SK-N-SH (cell line): ENCODE measurements at regions not wholly inside any gene's neighbourhood (a gene's known extent, or its start where the extent isn't known, plus 50 kb on each side); places are given as distances from the start of the nearest gene placed in this dataset.

ENCODE experiments used
- CTCF ChIA-PET: fragments of 300-600, 350-600 bp; formaldehyde crosslinking; extraction: SDS; loops from one replicate; lab custom pipeline; 2021; lab: Yijun Ruan, JAX
- POLR2A ChIA-PET: fragments of 350-600 bp; sonication (Branson Sonifier 250); formaldehyde crosslinking; extraction: SDS; loops from one replicate; lab custom pipeline; 2020; ENCODE audit warnings: antibody characterized with exemption, inconsistent platforms; lab: Yijun Ruan, JAX
- DNase-seq: peaks from one replicate; pipeline ENCODE4 v3.0.0; 2012
- H2AFZ ChIP-seq: fragments of 200-600 bp; sonication (generic); 2 replicates; pipeline ENCODE4 v1.8.1; 2016; ENCODE audit warnings: antibody characterized with exemption, mild to moderate bottlenecking, low read depth
- H3F3A ChIP-seq: fragments of 200-600 bp; sonication (generic); replicated peaks from 2 replicates; pipeline ENCODE3; 2016; ENCODE audit warnings: antibody characterized with exemption, mild to moderate bottlenecking; ENCODE audit not compliant: insufficient read depth
- H3K27ac ChIP-seq, 2 experiments: fragments of 200-500 bp in 1 of 2; fragments of 200-600 bp in 1 of 2; sonication (Bioruptor generic) in 1 of 2; sonication (generic), shearing (Covaris generic) in 1 of 2; 2 replicates each; pipeline versions ENCODE4 v1.5.1 to v1.6.1; 2014 to 2016; ENCODE audit warnings: low read depth in 2 of 2, inconsistent platforms in 1 of 2, low read length in 1 of 2, mild to moderate bottlenecking in 1 of 2, mixed read lengths in 1 of 2
- H3K27me3 ChIP-seq: fragments of 200-600 bp; sonication (generic), shearing (Covaris generic); 2 replicates; pipeline ENCODE4 v1.6.1; 2016; ENCODE audit warnings: mixed run types; ENCODE audit not compliant: insufficient read depth
- H3K36me3 ChIP-seq, 2 experiments: fragments of 200-500 bp in 1 of 2; fragments of 200-600 bp in 1 of 2; sonication (Bioruptor generic) in 1 of 2; sonication (generic) in 1 of 2; replicated peaks in 1 of 2; 2 replicates each; pipeline versions ENCODE3 to v1.5.1; 2014 to 2016; ENCODE audit warnings: low read length in 1 of 2, mild to moderate bottlenecking in 1 of 2; ENCODE audit not compliant: insufficient read depth in 2 of 2, control insufficient read depth in 1 of 2
- H3K4me1 ChIP-seq, 2 experiments: fragments of 200-500 bp in 1 of 2; fragments of 200-600 bp in 1 of 2; sonication (Bioruptor generic) in 1 of 2; sonication (generic), shearing (Covaris generic) in 1 of 2; 2 replicates each; pipeline versions ENCODE4 v1.5.1 to v1.6.1; 2014 to 2016; ENCODE audit warnings: low read depth in 1 of 2, low read length in 1 of 2, mixed run types in 1 of 2; ENCODE audit not compliant: insufficient read depth in 2 of 2, control insufficient read depth in 1 of 2
- H3K4me2 ChIP-seq: fragments of 200-600 bp; sonication (generic), shearing (Covaris generic); 2 replicates; pipeline ENCODE4 v1.6.1; 2017; ENCODE audit warnings: mixed run types
- H3K4me3 ChIP-seq, 2 experiments: fragments of 200-500 bp in 1 of 2; fragments of 200-600 bp in 1 of 2; sonication (Bioruptor generic) in 1 of 2; sonication (generic), shearing (Covaris generic) in 1 of 2; 2 replicates each; pipeline versions ENCODE4 v1.5.1 to v1.8.1; 2014 to 2016; ENCODE audit warnings: low read depth in 2 of 2, inconsistent platforms in 1 of 2, low read length in 1 of 2, mild to moderate bottlenecking in 1 of 2, mixed read lengths in 1 of 2, moderate library complexity in 1 of 2
- H3K79me2 ChIP-seq: fragments of 200-600 bp; sonication (generic); 2 replicates; pipeline ENCODE4 v1.8.1; 2017; ENCODE audit warnings: mild to moderate bottlenecking; ENCODE audit not compliant: insufficient read depth
- H3K9ac ChIP-seq: fragments of 200-600 bp; sonication (generic); 2 replicates; pipeline ENCODE4 v1.6.1; 2017; ENCODE audit warnings: mixed run types
- H3K9me2 ChIP-seq: fragments of 200-600 bp; sonication (generic); 2 replicates; pipeline ENCODE4 v1.6.1; 2017; ENCODE audit warnings: mixed run types
- H3K9me3 ChIP-seq: fragments of 200-600 bp; sonication (generic); 2 replicates; pipeline ENCODE4 v1.6.1; 2017; ENCODE audit warnings: mixed run types, mild to moderate bottlenecking, moderate library complexity
- H4K20me1 ChIP-seq: fragments of 200-600 bp; sonication (generic); 2 replicates; pipeline ENCODE4 v1.6.1; 2017; ENCODE audit warnings: mild to moderate bottlenecking, mixed run types; ENCODE audit not compliant: insufficient read depth
- ELF1 ChIP-seq: IDR thresholded peaks from 2 replicates; pipeline ENCODE4 v1.4.0; 2012
- EP300 ChIP-seq, 2 experiments: IDR thresholded peaks; 2 replicates each; pipeline versions ENCODE4 v1.4.0 to v1.6.1; 2012; ENCODE audit warnings: borderline replicate concordance in 1 of 2, low read depth in 1 of 2, low read length in 1 of 2
- FOSL2 ChIP-seq: IDR thresholded peaks from 2 replicates; pipeline ENCODE4 v1.4.0; 2012; ENCODE audit warnings: low read depth, mild to moderate bottlenecking, moderate library complexity, borderline replicate concordance
- FOXJ3 ChIP-seq: sonication (generic); formaldehyde crosslinking; IDR thresholded peaks from 2 replicates; pipeline ENCODE4 v1.5.1; 2020; ENCODE audit warnings: mild to moderate bottlenecking, missing genetic modification reagents
- FOXM1 ChIP-seq: IDR thresholded peaks from 2 replicates; pipeline ENCODE4 v1.4.0; 2012; ENCODE audit warnings: low read depth, mild to moderate bottlenecking
- GATA2 ChIP-seq: sonication (generic); formaldehyde crosslinking; IDR thresholded peaks from 2 replicates; pipeline ENCODE4 v1.5.0; 2020; ENCODE audit warnings: mild to moderate bottlenecking, missing genetic modification reagents
- MXI1 ChIP-seq: IDR thresholded peaks from 2 replicates; pipeline ENCODE4 v1.6.1; 2012; ENCODE audit warnings: mild to moderate bottlenecking, low read depth, low read length, improper control_type of control experiment
- POLR2AphosphoS5 ChIP-seq: IDR thresholded peaks from 2 replicates; pipeline ENCODE4 v1.6.1; 2012; ENCODE audit warnings: low read depth, low read length
- RCOR1 ChIP-seq: fragments of 150-350 bp; IDR thresholded peaks from 2 replicates; pipeline ENCODE4 v1.6.1; 2017; ENCODE audit warnings: antibody characterized with exemption, low read length
- RFX5 ChIP-seq: IDR thresholded peaks from 2 replicates; pipeline ENCODE4 v1.6.1; 2012; ENCODE audit warnings: mild to moderate bottlenecking, improper control_type of control experiment, low read length
- RXRA ChIP-seq: IDR thresholded peaks from 2 replicates; pipeline ENCODE4 v1.4.0; 2012; ENCODE audit warnings: low read depth, mild to moderate bottlenecking, borderline replicate concordance
- SIN3A ChIP-seq: IDR thresholded peaks from 2 replicates; pipeline ENCODE4 v1.6.1; 2012; ENCODE audit warnings: low read depth, mild to moderate bottlenecking, low read length, moderate library complexity, borderline replicate concordance
- TEAD4 ChIP-seq: IDR thresholded peaks from 2 replicates; pipeline ENCODE4 v1.4.0; 2012; ENCODE audit warnings: mild to moderate bottlenecking, borderline replicate concordance; ENCODE audit not compliant: insufficient read depth
- WGBS: methylation state at CpG from one replicate; pipeline ENCODE4 v1.1.6; 2017; ENCODE audit warnings: low lambda C conversion rate; 5-methylcytosine and 5-hydroxymethylcytosine counted together
- TF ChIP-seq, protein P1 (sequence below): fragments of 150-350 bp; IDR thresholded peaks from 2 replicates; pipeline ENCODE4 v1.6.1; 2017; ENCODE audit warnings: antibody characterized with exemption, low read length, low read depth, borderline replicate concordance
- TF ChIP-seq, protein P2 (sequence below): fragments of 150-350 bp; IDR thresholded peaks from 2 replicates; pipeline ENCODE4 v1.6.1; 2016; ENCODE audit warnings: mild to moderate bottlenecking, low read depth, low read length
- TF ChIP-seq, protein P3 (sequence below): IDR thresholded peaks from 2 replicates; pipeline ENCODE4 v1.6.1; 2012; ENCODE audit warnings: mild to moderate bottlenecking, low read depth, low read length, moderate library complexity
- TF ChIP-seq, protein P4 (sequence below): IDR thresholded peaks from 2 replicates; pipeline ENCODE4 v1.4.0; 2012; ENCODE audit warnings: low read depth, borderline replicate concordance

DNA sequence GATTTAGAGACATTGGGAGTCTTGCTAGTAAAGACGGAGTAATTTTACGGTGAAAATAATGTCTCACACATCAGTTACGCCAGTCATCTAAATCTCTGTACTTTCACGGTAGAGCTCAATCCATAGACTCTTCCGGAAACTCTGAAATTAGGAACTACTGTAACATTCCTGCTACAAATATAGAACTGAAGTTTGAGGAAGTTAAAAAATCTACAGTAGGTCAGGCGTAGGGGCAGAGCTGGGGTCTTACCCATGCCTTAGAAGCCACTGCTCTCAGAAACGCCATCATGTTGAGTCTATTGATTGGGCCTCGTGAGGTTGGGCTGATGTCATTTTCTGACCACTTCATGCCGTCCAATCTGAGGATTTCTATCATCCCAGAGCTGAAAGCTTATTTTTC is 1029.8 kb upstream of the TMEM132C start:
- Histone ChIP-seq H3K9ac (no peak overlapping the region), H3K79me2 (no peaks in the 10 kb centered on the region), H3F3A (no peaks in the 10 kb centered on the region), H3K9me3 (no peaks in the 10 kb centered on the region), H3K9me2 (no peaks in the 10 kb centered on the region), H3K27me3 (no peaks in the 10 kb centered on the region), H3K27ac (no peak overlapping the region), H3K36me3 (no peaks in the 10 kb centered on the region), H3K4me3 (no peak overlapping the region), H2AFZ (no peak overlapping the region), H4K20me1 (no peaks in the 10 kb centered on the region), H3K4me1 (no peaks in the 10 kb centered on the region), H3K4me2 (no peak overlapping the region)
- DNase-seq: no peak
- POLR2A ChIA-PET: no interaction called here
- TF ChIP-seq ELF1 (no peak), RXRA (no peak), FOXM1 (no peak), TEAD4 (no peak), MXI1 (no peak), GATA2 (CRISPR knock-in tag) (no peak), POLR2AphosphoS5 (no peak), SIN3A (no peak), RCOR1 (no peak), FOSL2 (no peak), EP300 (IDR thresholded peaks at IDR 0.05; ENCODE audit: borderline replicate concordance in 1 of 2, low read depth in 1 of 2, low read length in 1 of 2) (no peak), RFX5 (no peak), FOXJ3 (CRISPR knock-in tag) (no peak)
- TF ChIP-seq, protein P1, sequence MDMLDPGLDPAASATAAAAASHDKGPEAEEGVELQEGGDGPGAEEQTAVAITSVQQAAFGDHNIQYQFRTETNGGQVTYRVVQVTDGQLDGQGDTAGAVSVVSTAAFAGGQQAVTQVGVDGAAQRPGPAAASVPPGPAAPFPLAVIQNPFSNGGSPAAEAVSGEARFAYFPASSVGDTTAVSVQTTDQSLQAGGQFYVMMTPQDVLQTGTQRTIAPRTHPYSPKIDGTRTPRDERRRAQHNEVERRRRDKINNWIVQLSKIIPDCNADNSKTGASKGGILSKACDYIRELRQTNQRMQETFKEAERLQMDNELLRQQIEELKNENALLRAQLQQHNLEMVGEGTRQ: no peak
- TF ChIP-seq, protein P2, sequence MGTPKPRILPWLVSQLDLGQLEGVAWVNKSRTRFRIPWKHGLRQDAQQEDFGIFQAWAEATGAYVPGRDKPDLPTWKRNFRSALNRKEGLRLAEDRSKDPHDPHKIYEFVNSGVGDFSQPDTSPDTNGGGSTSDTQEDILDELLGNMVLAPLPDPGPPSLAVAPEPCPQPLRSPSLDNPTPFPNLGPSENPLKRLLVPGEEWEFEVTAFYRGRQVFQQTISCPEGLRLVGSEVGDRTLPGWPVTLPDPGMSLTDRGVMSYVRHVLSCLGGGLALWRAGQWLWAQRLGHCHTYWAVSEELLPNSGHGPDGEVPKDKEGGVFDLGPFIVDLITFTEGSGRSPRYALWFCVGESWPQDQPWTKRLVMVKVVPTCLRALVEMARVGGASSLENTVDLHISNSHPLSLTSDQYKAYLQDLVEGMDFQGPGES: no peak
- TF ChIP-seq, protein P3, sequence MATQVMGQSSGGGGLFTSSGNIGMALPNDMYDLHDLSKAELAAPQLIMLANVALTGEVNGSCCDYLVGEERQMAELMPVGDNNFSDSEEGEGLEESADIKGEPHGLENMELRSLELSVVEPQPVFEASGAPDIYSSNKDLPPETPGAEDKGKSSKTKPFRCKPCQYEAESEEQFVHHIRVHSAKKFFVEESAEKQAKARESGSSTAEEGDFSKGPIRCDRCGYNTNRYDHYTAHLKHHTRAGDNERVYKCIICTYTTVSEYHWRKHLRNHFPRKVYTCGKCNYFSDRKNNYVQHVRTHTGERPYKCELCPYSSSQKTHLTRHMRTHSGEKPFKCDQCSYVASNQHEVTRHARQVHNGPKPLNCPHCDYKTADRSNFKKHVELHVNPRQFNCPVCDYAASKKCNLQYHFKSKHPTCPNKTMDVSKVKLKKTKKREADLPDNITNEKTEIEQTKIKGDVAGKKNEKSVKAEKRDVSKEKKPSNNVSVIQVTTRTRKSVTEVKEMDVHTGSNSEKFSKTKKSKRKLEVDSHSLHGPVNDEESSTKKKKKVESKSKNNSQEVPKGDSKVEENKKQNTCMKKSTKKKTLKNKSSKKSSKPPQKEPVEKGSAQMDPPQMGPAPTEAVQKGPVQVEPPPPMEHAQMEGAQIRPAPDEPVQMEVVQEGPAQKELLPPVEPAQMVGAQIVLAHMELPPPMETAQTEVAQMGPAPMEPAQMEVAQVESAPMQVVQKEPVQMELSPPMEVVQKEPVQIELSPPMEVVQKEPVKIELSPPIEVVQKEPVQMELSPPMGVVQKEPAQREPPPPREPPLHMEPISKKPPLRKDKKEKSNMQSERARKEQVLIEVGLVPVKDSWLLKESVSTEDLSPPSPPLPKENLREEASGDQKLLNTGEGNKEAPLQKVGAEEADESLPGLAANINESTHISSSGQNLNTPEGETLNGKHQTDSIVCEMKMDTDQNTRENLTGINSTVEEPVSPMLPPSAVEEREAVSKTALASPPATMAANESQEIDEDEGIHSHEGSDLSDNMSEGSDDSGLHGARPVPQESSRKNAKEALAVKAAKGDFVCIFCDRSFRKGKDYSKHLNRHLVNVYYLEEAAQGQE: no peak
- TF ChIP-seq, protein P4, sequence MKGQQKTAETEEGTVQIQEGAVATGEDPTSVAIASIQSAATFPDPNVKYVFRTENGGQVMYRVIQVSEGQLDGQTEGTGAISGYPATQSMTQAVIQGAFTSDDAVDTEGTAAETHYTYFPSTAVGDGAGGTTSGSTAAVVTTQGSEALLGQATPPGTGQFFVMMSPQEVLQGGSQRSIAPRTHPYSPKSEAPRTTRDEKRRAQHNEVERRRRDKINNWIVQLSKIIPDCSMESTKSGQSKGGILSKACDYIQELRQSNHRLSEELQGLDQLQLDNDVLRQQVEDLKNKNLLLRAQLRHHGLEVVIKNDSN: no peak
- CTCF ChIA-PET: no interaction called here
- WGBS: 56% methylated on average over 9 of the region's 9 CpGs
